ENCODE measurements at regions not wholly inside any gene's neighbourhood (a gene's known extent, or its start where the extent isn't known, plus 50 kb on each side); places are given as distances from the start of the nearest gene placed in this dataset.
"Not testable (repeated sequence)": the region's sequence is repeated elsewhere in the genome, so short reads cannot be mapped to it uniquely, and the experiment has no call there.

DNA sequence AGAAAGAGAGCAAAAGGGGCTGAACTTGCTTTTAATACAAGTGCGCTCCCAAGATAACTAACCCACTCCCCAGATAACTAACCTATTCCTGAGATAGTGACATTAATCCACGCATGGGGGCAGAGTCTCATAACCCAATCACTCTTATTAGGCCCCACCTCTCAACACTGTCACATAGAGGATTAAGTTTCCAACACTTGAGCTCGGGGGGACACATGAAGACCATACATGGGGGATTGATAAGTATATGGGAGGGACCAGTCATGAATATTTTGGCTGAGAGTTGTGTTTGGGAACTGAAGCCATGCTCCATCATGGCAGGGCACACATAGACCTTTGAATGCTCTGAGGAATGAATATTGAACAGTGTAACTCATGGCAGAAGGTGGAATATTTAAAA, 4217.3 kb upstream of the OR11H1 start:
- H3K27ac Mint-ChIP-seq; CTCF ChIA-PET; intact Hi-C loops (cut with micrococcal nuclease); H3K36me3 Mint-ChIP-seq (ENCODE audit: low read depth); H3K4me3 Mint-ChIP-seq; H3K4me1 Mint-ChIP-seq (ENCODE audit: low read depth); DNase-seq; H3K27me3 Mint-ChIP-seq (ENCODE audit: low read depth): not testable (repeated sequence)
- H3K9me3 Mint-ChIP-seq, result peaks cover 31% of the 10 kb centered on the region

DNA sequence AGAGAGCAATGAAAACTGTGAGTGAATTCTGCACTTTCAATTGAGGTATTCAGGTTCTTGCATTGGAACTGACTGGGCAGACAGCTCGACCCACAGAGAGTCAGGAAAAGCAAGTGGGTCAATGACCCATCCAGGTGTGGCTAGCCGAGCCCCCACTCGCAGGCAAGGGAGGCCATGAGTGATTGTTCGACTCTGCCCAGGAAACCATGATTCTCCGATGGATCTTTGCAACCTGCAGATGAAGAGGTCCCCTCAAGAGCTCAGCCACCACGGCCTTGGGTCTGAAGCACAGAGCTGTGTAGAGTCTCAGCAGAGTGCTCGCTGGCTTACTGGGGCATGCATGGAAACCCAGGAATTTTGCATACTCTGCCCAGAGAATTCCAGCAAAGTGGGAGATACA, 4215.4 kb upstream of the OR11H1 start:
- H3K4me3 Mint-ChIP-seq; H3K36me3 Mint-ChIP-seq (ENCODE audit: low read depth); DNase-seq; H3K27me3 Mint-ChIP-seq (ENCODE audit: low read depth); CTCF ChIA-PET; intact Hi-C loops (cut with micrococcal nuclease); H3K4me1 Mint-ChIP-seq (ENCODE audit: low read depth); H3K27ac Mint-ChIP-seq: not testable (repeated sequence)
- peaks cover 25% of the 10 kb centered on the region for H3K9me3 Mint-ChIP-seq

DNA sequence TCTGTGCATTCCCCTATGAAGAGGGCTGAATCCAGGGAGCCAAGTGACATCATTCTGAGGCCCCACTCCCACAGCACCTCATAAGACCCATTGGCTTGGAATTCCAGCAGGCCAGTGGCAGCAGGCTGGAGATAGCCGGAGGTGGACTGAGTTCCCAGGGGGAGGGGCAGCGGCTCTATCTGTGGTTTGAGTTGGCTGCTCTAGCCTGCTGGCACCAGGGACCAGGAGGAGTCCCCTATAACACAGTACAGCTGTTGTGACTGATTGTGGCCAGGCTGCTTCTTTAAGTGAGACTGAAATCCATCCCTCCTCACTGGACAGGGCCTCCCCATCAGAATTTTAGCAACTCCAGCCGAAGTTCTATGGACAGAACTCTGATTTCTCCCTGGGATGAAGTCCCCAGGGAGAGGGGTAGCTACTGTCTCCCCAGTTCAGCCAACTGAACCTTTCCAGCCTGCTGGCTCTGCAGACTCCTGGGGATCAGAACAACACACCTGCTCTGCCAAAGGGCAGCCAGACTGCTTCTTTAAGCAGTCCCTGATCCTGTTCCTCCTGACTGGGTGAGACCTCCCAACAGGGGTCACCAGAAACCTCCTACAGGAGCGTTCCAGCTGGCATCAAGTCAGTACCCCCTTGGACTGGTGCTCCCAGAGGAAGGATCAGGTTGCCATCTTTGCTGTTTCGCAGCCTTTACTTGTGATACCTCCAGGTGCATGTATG, 4214.8 kb upstream of the OR11H1 start:
- DNase-seq; H3K27me3 Mint-ChIP-seq (ENCODE audit: low read depth); intact Hi-C loops (cut with micrococcal nuclease); H3K4me1 Mint-ChIP-seq (ENCODE audit: low read depth); H3K4me3 Mint-ChIP-seq; H3K36me3 Mint-ChIP-seq (ENCODE audit: low read depth); CTCF ChIA-PET; H3K27ac Mint-ChIP-seq: not testable (repeated sequence)
- H3K9me3 Mint-ChIP-seq, result peaks cover 19% of the 10 kb centered on the region

DNA sequence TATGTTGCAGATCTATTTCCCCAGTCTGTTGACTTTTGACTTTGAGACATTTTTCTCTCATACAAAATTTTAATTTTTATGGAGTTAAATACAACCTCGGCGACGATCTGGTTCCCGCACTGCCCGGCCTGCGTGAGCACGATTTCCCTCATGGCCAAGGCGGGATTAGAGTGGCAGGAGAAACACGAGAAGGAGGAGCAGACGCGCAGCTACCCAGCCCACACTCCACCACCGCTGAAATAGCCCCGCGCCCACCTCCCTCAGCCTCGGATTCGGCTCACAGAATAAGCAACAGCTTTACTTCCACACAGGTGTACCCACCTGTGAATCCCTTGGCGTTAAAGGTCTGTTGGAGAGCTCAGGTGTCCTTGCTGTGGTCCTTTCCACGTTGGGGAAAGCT, 4209.4 kb upstream of the OR11H1 start:
- H3K4me1 Mint-ChIP-seq (ENCODE audit: low read depth); H3K36me3 Mint-ChIP-seq (ENCODE audit: low read depth); DNase-seq; intact Hi-C loops (cut with micrococcal nuclease); H3K27ac Mint-ChIP-seq; H3K27me3 Mint-ChIP-seq (ENCODE audit: low read depth); CTCF ChIA-PET; H3K9me3 Mint-ChIP-seq; H3K4me3 Mint-ChIP-seq: not testable (repeated sequence)

GRCh38 chr22:11324439-11325037, 4203.5 kb upstream of the OR11H1 start:
- peaks cover 24% of the 10 kb centered on the region for H3K9me3 Mint-ChIP-seq
- H3K4me1 Mint-ChIP-seq (ENCODE audit: low read depth); DNase-seq; H3K27ac Mint-ChIP-seq; H3K4me3 Mint-ChIP-seq; CTCF ChIA-PET; H3K36me3 Mint-ChIP-seq (ENCODE audit: low read depth); intact Hi-C loops (cut with micrococcal nuclease); H3K27me3 Mint-ChIP-seq (ENCODE audit: low read depth): not testable (repeated sequence)

- peaks cover 30% of the 10 kb centered on the region for H3K9me3 Mint-ChIP-seq
- H3K36me3 Mint-ChIP-seq (ENCODE audit: low read depth), result no peaks in the 10 kb centered on the region
- intact Hi-C loops (cut with micrococcal nuclease), result no loop called here
- H3K27me3 Mint-ChIP-seq (ENCODE audit: low read depth), result no peaks in the 10 kb centered on the region
- no peaks in the 10 kb centered on the region for H3K4me1 Mint-ChIP-seq (ENCODE audit: low read depth)
- CTCF ChIA-PET, result no interaction called here
- no peak for DNase-seq
- H3K27ac Mint-ChIP-seq, result no peak overlapping the region
- no peak overlapping the region for H3K4me3 Mint-ChIP-seq
Measured at GRCh38 chr22:11325767-11326166, 4202.2 kb upstream of the OR11H1 start.

DNA sequence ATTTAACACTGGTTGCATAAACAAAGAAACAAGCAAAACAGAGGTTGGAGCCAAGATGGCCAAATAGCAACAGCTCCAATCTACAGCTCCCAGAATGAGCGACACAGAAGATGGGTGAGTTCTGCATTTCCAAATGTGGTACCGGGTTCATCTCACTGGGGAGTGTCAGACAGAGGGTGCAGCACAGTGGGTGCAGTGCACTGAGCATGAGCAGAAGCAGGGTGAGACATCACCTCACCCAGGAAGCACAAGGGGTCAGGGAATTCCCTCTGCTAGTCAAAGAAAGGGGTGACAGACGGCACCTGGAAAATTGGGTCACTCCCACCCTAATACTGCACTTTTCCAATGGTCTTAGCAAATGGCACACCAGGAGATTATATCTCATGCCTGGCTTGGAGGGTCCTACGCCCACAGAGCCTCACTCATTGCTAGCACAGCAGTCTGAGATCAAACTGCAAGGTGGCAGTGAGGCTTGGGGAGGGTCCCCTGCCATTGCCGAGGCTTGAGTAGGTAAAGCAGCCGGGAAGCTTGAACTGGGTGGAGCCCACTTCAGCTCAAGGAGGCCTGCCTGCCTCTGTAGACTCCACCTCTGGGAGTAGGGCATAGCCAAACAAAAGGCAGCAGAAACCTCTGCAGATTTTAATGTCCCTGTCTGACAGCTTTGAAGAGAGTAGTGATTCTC, 4186.5 kb upstream of the OR11H1 start:
- H3K9me3 Mint-ChIP-seq, result peaks cover 12% of the 10 kb centered on the region
- H3K36me3 Mint-ChIP-seq (ENCODE audit: low read depth); H3K4me3 Mint-ChIP-seq; DNase-seq; CTCF ChIA-PET; intact Hi-C loops (cut with micrococcal nuclease); H3K27me3 Mint-ChIP-seq (ENCODE audit: low read depth); H3K4me1 Mint-ChIP-seq (ENCODE audit: low read depth); H3K27ac Mint-ChIP-seq: not testable (repeated sequence)

- H3K4me1 Mint-ChIP-seq (ENCODE audit: low read depth); H3K27ac Mint-ChIP-seq; H3K9me3 Mint-ChIP-seq; intact Hi-C loops (cut with micrococcal nuclease); DNase-seq; CTCF ChIA-PET; H3K36me3 Mint-ChIP-seq (ENCODE audit: low read depth); H3K4me3 Mint-ChIP-seq; H3K27me3 Mint-ChIP-seq (ENCODE audit: low read depth): not testable (repeated sequence)
Measured at GRCh38 chr22:11351181-11351580, 4176.8 kb upstream of the OR11H1 start.

DNA sequence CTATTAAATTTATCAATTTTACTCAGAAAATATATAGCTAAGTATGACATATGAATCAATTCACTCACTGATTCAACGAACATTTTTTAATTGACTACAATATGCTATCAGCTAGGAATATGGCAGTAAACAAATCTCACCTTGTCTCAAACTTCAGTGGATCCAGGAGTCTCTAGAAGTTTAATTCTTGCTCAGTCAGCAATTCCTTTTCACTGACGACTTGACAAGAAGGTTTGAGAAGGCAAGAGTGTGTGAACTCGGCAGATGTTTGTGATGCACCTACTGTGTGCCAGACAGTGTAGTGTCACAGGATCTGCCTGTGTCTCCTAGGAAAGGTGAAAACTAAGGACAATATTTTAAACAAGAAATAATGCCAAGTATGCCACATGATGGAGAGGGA, 4175.7 kb upstream of the OR11H1 start:
- CTCF ChIA-PET, result not testable (repeated sequence)

GRCh38 chr22:11360632-11361031, 4167.4 kb upstream of the OR11H1 start:
- Mint-ChIP-seq H3K27me3 (ENCODE audit: low read depth) (no peaks in the 10 kb centered on the region), H3K4me3 (no peak overlapping the region), H3K4me1 (ENCODE audit: low read depth) (peaks cover 5% of the 10 kb centered on the region), H3K36me3 (ENCODE audit: low read depth) (no peaks in the 10 kb centered on the region), H3K27ac (no peak overlapping the region), H3K9me3 (peaks cover 14% of the 10 kb centered on the region)
- no peak for DNase-seq
- CTCF ChIA-PET, result no interaction called here
- intact Hi-C loops (cut with micrococcal nuclease), result no loop called here

More for the DNA sequence above, 4175.7 kb upstream of the OR11H1 start:
- H3K27me3 Mint-ChIP-seq (ENCODE audit: low read depth); DNase-seq; H3K36me3 Mint-ChIP-seq (ENCODE audit: low read depth); H3K27ac Mint-ChIP-seq; H3K4me1 Mint-ChIP-seq (ENCODE audit: low read depth); H3K9me3 Mint-ChIP-seq; intact Hi-C loops (cut with micrococcal nuclease); H3K4me3 Mint-ChIP-seq: not testable (repeated sequence)

- H3K4me1 Mint-ChIP-seq (ENCODE audit: low read depth), result peaks cover 11% of the 10 kb centered on the region
- DNase-seq; H3K4me3 Mint-ChIP-seq; H3K27me3 Mint-ChIP-seq (ENCODE audit: low read depth); H3K36me3 Mint-ChIP-seq (ENCODE audit: low read depth); intact Hi-C loops (cut with micrococcal nuclease); H3K27ac Mint-ChIP-seq; CTCF ChIA-PET: not testable (repeated sequence)
- H3K9me3 Mint-ChIP-seq, result peaks cover 18% of the 10 kb centered on the region
Measured at GRCh38 chr22:11361496-11361895, 4166.5 kb upstream of the OR11H1 start.

GRCh38 chr22:11369612-11370307, 4158.2 kb upstream of the OR11H1 start:
- CTCF ChIA-PET; intact Hi-C loops (cut with micrococcal nuclease): not testable (repeated sequence)
- H3K9me3 Mint-ChIP-seq, result peaks cover 25% of the 10 kb centered on the region

More at GRCh38 chr22:11369612-11370307, 4158.2 kb upstream of the OR11H1 start:
- H3K27ac Mint-ChIP-seq; DNase-seq; H3K27me3 Mint-ChIP-seq (ENCODE audit: low read depth); H3K4me3 Mint-ChIP-seq: not testable (repeated sequence)
- H3K4me1 Mint-ChIP-seq (ENCODE audit: low read depth), result peaks cover 52% of the 10 kb centered on the region
- H3K36me3 Mint-ChIP-seq (ENCODE audit: low read depth), result peaks cover 16% of the 10 kb centered on the region

All from activated naive CD4-positive, alpha-beta T cell treated with anti-CD3 and anti-CD28 coated beads for 36 hours (primary cell).